HepG2 (cell line): ENCODE measurements at regions not wholly inside any gene's neighbourhood (a gene's known extent, or its start where the extent isn't known, plus 50 kb on each side); places are given as distances from the start of the nearest gene placed in this dataset.

Experiments
- ATAC-seq: fragments of 200-7000 bp; cut with Tn5 transposase; 3 replicates; pipeline ENCODE4 v1.9.1; 2020; ENCODE audit warnings: mild to moderate bottlenecking, moderate library complexity
- BruUV-seq: library from RNA; stranded (reverse); fragments of 400-500 nt; replicated peaks from 2 replicates; lab custom pipeline; 2021; lab: Mats Ljungman, UMichigan
- CTCF ChIA-PET: fragments of 300-600 bp; formaldehyde crosslinking; extraction: SDS; loops from one replicate; lab custom pipeline; 2021; ENCODE audit warnings: low total read pairs, inconsistent platforms, low intra/inter-chr PET ratio; lab: Yijun Ruan, JAX
- POLR2A ChIA-PET: fragments of 350-600 bp; sonication (Branson Sonifier 250); formaldehyde crosslinking; loops from one replicate; lab custom pipeline; 2020; ENCODE audit warnings: antibody characterized with exemption, inconsistent platforms; lab: Yijun Ruan, JAX
- DNase-seq: peaks from one replicate; pipeline ENCODE4 v3.0.0-alpha.2; 2015; ENCODE audit warnings: low spot score
- FAIRE-seq: peaks from 3 replicates; lab custom pipeline; 2011; peaks lifted over from hg19 to GRCh38; lab: Jason Lieb, UNC
- H2AFZ ChIP-seq: one replicate; pipeline ENCODE4 v1.6.1; 2011; ENCODE audit warnings: low read length, inconsistent platforms
- H3K27ac ChIP-seq: fragments of 300-600 bp; 3 replicates; pipeline ENCODE4 v1.8.0; 2011; ENCODE audit warnings: mixed run types, mild to moderate bottlenecking, mixed read lengths, low read length, inconsistent platforms; ENCODE audit not compliant: insufficient read depth; ENCODE audit errors: extremely low read length
- H3K27me3 ChIP-seq, 2 experiments: fragments of 200-600 bp in 1 of 2; 2 replicates in 1 of 2; 3 replicates in 1 of 2; pipeline versions ENCODE4 v1.6.0 to v1.8.0; 2011; ENCODE audit warnings: low read length in 2 of 2, mild to moderate bottlenecking in 2 of 2, moderate library complexity in 2 of 2, inconsistent platforms in 1 of 2; ENCODE audit not compliant: insufficient read depth in 2 of 2, control insufficient read depth in 1 of 2
- H3K36me3 ChIP-seq, 2 experiments: fragments of 200-600 bp in 1 of 2; replicated peaks in 1 of 2; 2 replicates in 1 of 2; 3 replicates in 1 of 2; pipeline versions ENCODE4 v1.5.1 to v1.8.0; 2011; ENCODE audit warnings: low read length in 2 of 2, inconsistent platforms in 1 of 2; ENCODE audit not compliant: insufficient read depth in 2 of 2, control insufficient read depth in 1 of 2
- H3K4me1 ChIP-seq: 2 replicates; pipeline ENCODE4 v1.5.1; 2012; ENCODE audit warnings: low read length, inconsistent platforms; ENCODE audit not compliant: insufficient read depth
- H3K4me2 ChIP-seq: 2 replicates; pipeline ENCODE4 v1.6.0; 2011; ENCODE audit warnings: low read depth, low read length, inconsistent platforms
- H3K4me3 ChIP-seq, 3 experiments: fragments of 200-600 bp in 1 of 3; sonication (generic), shearing (Covaris generic) in 1 of 3; replicated peaks in 1 of 3; 2 replicates each; pipeline ENCODE4 v1.5.1; 2011 to 2016; ENCODE audit warnings: low read length in 3 of 3, inconsistent platforms in 2 of 3, low read depth in 2 of 3, mild to moderate bottlenecking in 2 of 3, control low read depth in 1 of 3, mixed read lengths in 1 of 3; ENCODE audit not compliant: insufficient read depth in 1 of 3
- H3K79me2 ChIP-seq: one replicate; pipeline ENCODE4 v1.6.1; 2011; ENCODE audit warnings: low read length, inconsistent platforms; ENCODE audit not compliant: insufficient read depth
- H3K9ac ChIP-seq: 2 replicates; pipeline ENCODE4 v1.6.0; 2011; ENCODE audit warnings: mild to moderate bottlenecking, low read depth, low read length, inconsistent platforms; ENCODE audit not compliant: insufficient read depth
- H3K9me3 ChIP-seq: 2 replicates; pipeline ENCODE4 v1.5.1; 2012; ENCODE audit warnings: mild to moderate bottlenecking, low read length
- H4K20me1 ChIP-seq: 2 replicates; pipeline ENCODE4 v1.6.0; 2011; ENCODE audit warnings: inconsistent platforms, mild to moderate bottlenecking, low read length, moderate library complexity; ENCODE audit not compliant: insufficient read depth
- HNF4A ChIP-seq: sonication (generic); formaldehyde crosslinking; IDR thresholded peaks from 2 replicates; pipeline ENCODE4 v1.4.0; 2020; ENCODE audit warnings: missing genetic modification reagents
- HOXD1 ChIP-seq: sonication (generic); formaldehyde crosslinking; IDR thresholded peaks from 2 replicates; pipeline ENCODE4 v1.5.0; 2020; ENCODE audit warnings: missing genetic modification reagents
- SALL2 ChIP-seq: sonication (generic); formaldehyde crosslinking; IDR thresholded peaks from 2 replicates; pipeline ENCODE4 v1.8.1; 2023; ENCODE audit warnings: mild to moderate bottlenecking, missing genetic modification reagents, inconsistent platforms
- SETDB1 ChIP-seq: sonication (generic); formaldehyde crosslinking; IDR thresholded peaks from 2 replicates; pipeline ENCODE4 v1.5.1; 2020; ENCODE audit warnings: missing genetic modification reagents, mild to moderate bottlenecking, borderline replicate concordance
- U2AF2 ChIP-seq: fragments of 200-400 bp; formaldehyde crosslinking; IDR thresholded peaks from 2 replicates; pipeline ENCODE4 v1.6.1; 2017; ENCODE audit warnings: low read depth, mild to moderate bottlenecking, low read length
- ZNF607 ChIP-seq: sonication (generic); formaldehyde crosslinking; IDR thresholded peaks from 2 replicates; pipeline ENCODE4 v1.5.1; 2020; ENCODE audit warnings: missing genetic modification reagents, mild to moderate bottlenecking, borderline replicate concordance
- ZNF775 ChIP-seq: sonication (generic); formaldehyde crosslinking; IDR thresholded peaks from 2 replicates; pipeline ENCODE4 v1.4.0; 2020; ENCODE audit warnings: missing genetic modification reagents, mild to moderate bottlenecking, moderate library complexity, borderline replicate concordance
- ZNF782 ChIP-seq: sonication (generic); formaldehyde crosslinking; IDR thresholded peaks from 2 replicates; pipeline ENCODE4 v1.4.0; 2020; ENCODE audit warnings: missing genetic modification reagents, mild to moderate bottlenecking, borderline replicate concordance
- WGBS: methylation state at CpG from one replicate; pipeline ENCODE4 v1.1.6; 2017; ENCODE audit warnings: low lambda C conversion rate; 5-methylcytosine and 5-hydroxymethylcytosine counted together
- in situ Hi-C: cut with HindIII; loops from 2 replicates; pipeline ENCODE4 v1.10.0; 2017; ENCODE audit warnings: low pct_unique_long_range_greater_than_20kb; ENCODE audit not compliant: extremely low pct_ligation_motif_present
- intact Hi-C: fragments of 100-400 bp; cut with micrococcal nuclease; formaldehyde crosslinking; loops from one replicate; pipeline ENCODE4 v1.10.0; 2022; ENCODE audit not compliant: unreplicated experiment
- TF ChIP-seq, protein P1 (sequence below): sonication (generic); formaldehyde crosslinking; IDR thresholded peaks from 2 replicates; pipeline ENCODE4 v1.4.0; 2020; ENCODE audit warnings: low read depth, missing genetic modification reagents

GRCh38 chr2:34602262-34602661 is 1003.2 kb upstream of the FAM98A start:
- H3K4me1 ChIP-seq, result no peaks in the 10 kb centered on the region
- DNase-seq (no peak), FAIRE-seq (no peak), ATAC-seq (no peak)
- TF ChIP-seq, protein P1, sequence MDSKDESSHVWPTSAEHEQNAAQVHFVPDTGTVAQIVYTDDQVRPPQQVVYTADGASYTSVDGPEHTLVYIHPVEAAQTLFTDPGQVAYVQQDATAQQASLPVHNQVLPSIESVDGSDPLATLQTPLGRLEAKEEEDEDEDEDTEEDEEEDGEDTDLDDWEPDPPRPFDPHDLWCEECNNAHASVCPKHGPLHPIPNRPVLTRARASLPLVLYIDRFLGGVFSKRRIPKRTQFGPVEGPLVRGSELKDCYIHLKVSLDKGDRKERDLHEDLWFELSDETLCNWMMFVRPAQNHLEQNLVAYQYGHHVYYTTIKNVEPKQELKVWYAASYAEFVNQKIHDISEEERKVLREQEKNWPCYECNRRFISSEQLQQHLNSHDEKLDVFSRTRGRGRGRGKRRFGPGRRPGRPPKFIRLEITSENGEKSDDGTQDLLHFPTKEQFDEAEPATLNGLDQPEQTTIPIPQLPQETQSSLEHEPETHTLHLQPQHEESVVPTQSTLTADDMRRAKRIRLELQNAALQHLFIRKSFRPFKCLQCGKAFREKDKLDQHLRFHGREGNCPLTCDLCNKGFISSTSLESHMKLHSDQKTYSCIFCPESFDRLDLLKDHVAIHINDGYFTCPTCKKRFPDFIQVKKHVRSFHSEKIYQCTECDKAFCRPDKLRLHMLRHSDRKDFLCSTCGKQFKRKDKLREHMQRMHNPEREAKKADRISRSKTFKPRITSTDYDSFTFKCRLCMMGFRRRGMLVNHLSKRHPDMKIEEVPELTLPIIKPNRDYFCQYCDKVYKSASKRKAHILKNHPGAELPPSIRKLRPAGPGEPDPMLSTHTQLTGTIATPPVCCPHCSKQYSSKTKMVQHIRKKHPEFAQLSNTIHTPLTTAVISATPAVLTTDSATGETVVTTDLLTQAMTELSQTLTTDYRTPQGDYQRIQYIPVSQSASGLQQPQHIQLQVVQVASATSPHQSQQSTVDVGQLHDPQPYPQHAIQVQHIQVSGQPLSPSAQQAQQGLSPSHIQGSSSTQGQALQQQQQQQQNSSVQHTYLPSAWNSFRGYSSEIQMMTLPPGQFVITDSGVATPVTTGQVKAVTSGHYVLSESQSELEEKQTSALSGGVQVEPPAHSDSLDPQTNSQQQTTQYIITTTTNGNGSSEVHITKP (CRISPR knock-in tag), result no peak
- TF ChIP-seq SALL2 (CRISPR knock-in tag) (no peak), HOXD1 (CRISPR knock-in tag) (no peak), ZNF775 (CRISPR knock-in tag) (no peak), ZNF782 (CRISPR knock-in tag) (no peak), ZNF607 (CRISPR knock-in tag) (no peak), HNF4A (CRISPR knock-in tag) (no peak), U2AF2 (no peak), SETDB1 (CRISPR knock-in tag) (no peak)
- H3K4me3 ChIP-seq, result no peak overlapping the region
- H3K9me3 ChIP-seq, result peaks cover 40% of the 10 kb centered on the region
- BruUV-seq, result no TSS peak
- ChIA-PET POLR2A (no interaction called here), CTCF (no interaction called here)
- in situ Hi-C loops (no loop called here), intact Hi-C loops (no loop called here)
- no peaks in the 10 kb centered on the region for H4K20me1 ChIP-seq
- no peak overlapping the region for H3K9ac ChIP-seq
- no peak overlapping the region for H3K4me2 ChIP-seq
- no peak overlapping the region for H3K27ac ChIP-seq
- H3K27me3 ChIP-seq, result no peaks in the 10 kb centered on the region; a peak in 1 of 5 replicates
- 0% methylated on average over 3 of the region's 3 CpGs for WGBS
- H3K36me3 ChIP-seq, result no peaks in the 10 kb centered on the region
- no peaks in the 10 kb centered on the region for H3K79me2 ChIP-seq
- no peak overlapping the region for H2AFZ ChIP-seq
